ENCODE measurements at regions not wholly inside any gene's neighbourhood (a gene's known extent, or its start where the extent isn't known, plus 50 kb on each side); places are given as distances from the start of the nearest gene placed in this dataset.

DNA sequence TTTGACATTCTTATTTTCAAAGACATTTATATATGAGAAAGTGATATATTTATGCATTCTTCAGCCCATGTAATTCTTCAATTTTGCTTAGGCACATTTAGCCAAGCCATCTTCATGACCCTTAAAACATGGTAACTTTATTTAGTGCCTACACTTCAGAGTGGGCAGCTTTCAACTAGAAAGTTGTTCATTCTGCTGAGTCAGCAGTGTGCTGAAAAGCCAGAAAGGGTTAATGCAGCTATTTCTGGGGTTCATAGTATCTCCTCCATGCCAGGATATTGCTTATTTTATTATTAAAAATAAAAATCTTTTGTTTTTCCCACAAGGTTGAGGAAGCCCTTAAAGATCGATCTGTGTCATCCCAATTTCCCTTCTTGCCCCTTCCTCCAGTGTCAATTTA lies 79.2 kb downstream of the EDN1 start:
- Histone ChIP-seq H3K4me3 (ENCODE audit: low read depth, low read length, poor library complexity, severe bottlenecking) (no peak overlapping the region), H3K79me2 (ENCODE audit: insufficient read depth, low read length) (no peaks in the 10 kb centered on the region), H3K27ac (ENCODE audit: low read depth, low read length, poor library complexity, severe bottlenecking) (no peak overlapping the region), H3K27me3 (ENCODE audit: insufficient read depth, low read length) (no peaks in the 10 kb centered on the region), H3K4me1 (ENCODE audit: insufficient read depth, low read length, severe bottlenecking) (peaks cover 6% of the 10 kb centered on the region), H3K9me3 (ENCODE audit: low read length) (no peaks in the 10 kb centered on the region), H3K36me3 (ENCODE audit: insufficient read depth, low read length) (no peaks in the 10 kb centered on the region), H3F3A (ENCODE audit: insufficient read depth, low read length) (no peaks in the 10 kb centered on the region), H3K4me2 (ENCODE audit: low read length) (no peak overlapping the region), H4K20me1 (ENCODE audit: insufficient read depth, low read length) (no peaks in the 10 kb centered on the region), H3K9ac (ENCODE audit: low read length) (no peak overlapping the region), H2AFZ (ENCODE audit: low read length) (no peak overlapping the region), H3K9me2 (ENCODE audit: low read depth, low read length) (no peaks in the 10 kb centered on the region)
- TF ChIP-seq, protein P1, sequence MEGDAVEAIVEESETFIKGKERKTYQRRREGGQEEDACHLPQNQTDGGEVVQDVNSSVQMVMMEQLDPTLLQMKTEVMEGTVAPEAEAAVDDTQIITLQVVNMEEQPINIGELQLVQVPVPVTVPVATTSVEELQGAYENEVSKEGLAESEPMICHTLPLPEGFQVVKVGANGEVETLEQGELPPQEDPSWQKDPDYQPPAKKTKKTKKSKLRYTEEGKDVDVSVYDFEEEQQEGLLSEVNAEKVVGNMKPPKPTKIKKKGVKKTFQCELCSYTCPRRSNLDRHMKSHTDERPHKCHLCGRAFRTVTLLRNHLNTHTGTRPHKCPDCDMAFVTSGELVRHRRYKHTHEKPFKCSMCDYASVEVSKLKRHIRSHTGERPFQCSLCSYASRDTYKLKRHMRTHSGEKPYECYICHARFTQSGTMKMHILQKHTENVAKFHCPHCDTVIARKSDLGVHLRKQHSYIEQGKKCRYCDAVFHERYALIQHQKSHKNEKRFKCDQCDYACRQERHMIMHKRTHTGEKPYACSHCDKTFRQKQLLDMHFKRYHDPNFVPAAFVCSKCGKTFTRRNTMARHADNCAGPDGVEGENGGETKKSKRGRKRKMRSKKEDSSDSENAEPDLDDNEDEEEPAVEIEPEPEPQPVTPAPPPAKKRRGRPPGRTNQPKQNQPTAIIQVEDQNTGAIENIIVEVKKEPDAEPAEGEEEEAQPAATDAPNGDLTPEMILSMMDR (IDR thresholded peaks at IDR 0.05; ENCODE audit: low read length), result no peak
- no peak for TF ChIP-seq EZH2 (IDR thresholded peaks at IDR 0.05; ENCODE audit: borderline replicate concordance, low read length)

DNA sequence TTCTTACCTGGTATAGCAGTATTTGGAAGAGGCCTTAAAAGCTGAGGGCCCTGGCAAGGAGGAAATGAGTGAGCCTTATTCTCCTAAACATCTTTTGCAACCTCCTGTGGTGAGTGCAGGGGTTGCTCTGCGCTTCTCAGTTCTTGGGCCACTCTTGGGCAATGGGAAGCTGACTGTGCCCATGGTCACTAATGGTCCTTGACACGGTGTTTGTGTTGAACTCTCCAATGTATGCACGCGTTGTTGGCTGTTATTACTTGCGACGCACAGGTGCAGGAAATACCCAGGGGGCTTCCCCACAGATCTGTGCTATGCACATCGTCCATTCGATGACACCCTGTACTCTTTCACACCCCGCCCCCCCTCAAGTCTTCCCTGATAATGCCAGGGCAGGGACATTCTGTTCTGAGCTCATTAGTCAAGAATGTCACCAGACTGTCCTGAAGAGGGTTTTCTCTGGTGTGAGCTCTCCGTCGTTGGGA lies 79.7 kb downstream of the EDN1 start:
- H3K79me2 ChIP-seq (ENCODE audit: insufficient read depth, low read length), result no peaks in the 10 kb centered on the region
- H3K4me2 ChIP-seq (ENCODE audit: low read length), result no peak overlapping the region
- peaks cover 6% of the 10 kb centered on the region for H3K4me1 ChIP-seq (ENCODE audit: insufficient read depth, low read length, severe bottlenecking)
- H3K4me3 ChIP-seq (ENCODE audit: low read depth, low read length, poor library complexity, severe bottlenecking), result no peak overlapping the region
- no peaks in the 10 kb centered on the region for H3F3A ChIP-seq (ENCODE audit: insufficient read depth, low read length)
- no peaks in the 10 kb centered on the region for H3K9me3 ChIP-seq (ENCODE audit: low read length)
- no peak overlapping the region for H3K9ac ChIP-seq (ENCODE audit: low read length)
- TF ChIP-seq EZH2 (IDR thresholded peaks at IDR 0.05; ENCODE audit: borderline replicate concordance, low read length), result no peak
- TF ChIP-seq, protein P1 (IDR thresholded peaks at IDR 0.05; ENCODE audit: low read length), result no peak
- no peaks in the 10 kb centered on the region for H4K20me1 ChIP-seq (ENCODE audit: insufficient read depth, low read length)
- no peaks in the 10 kb centered on the region for H3K27me3 ChIP-seq (ENCODE audit: insufficient read depth, low read length)
- no peak overlapping the region for H2AFZ ChIP-seq (ENCODE audit: low read length)
- no peaks in the 10 kb centered on the region for H3K36me3 ChIP-seq (ENCODE audit: insufficient read depth, low read length)
- H3K27ac ChIP-seq (ENCODE audit: low read depth, low read length, poor library complexity, severe bottlenecking), result no peak overlapping the region
- no peaks in the 10 kb centered on the region for H3K9me2 ChIP-seq (ENCODE audit: low read depth, low read length)

DNA sequence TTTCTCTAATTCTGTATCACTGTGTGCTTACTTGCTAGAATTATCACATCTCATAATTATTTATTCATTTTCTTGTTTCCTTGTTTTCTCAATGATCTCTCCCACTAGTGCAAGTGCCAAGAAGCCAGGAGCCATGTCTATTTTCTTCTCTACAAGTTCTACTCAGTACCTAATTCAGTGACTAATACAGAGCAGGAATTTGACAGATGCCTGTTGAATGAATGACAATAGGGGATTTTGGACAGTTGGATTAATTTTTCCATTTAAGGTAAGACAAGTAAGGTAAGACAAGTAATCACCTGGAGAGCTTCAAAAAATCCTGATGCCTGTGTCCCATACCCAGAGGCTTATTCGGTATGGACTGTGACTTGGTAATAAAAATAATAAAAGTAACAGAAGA lies 81.0 kb downstream of the EDN1 start:
- H3K4me2 ChIP-seq (ENCODE audit: low read length), result no peak overlapping the region

More for the DNA sequence above, 81.0 kb downstream of the EDN1 start:
- TF ChIP-seq EZH2 (IDR thresholded peaks at IDR 0.05; ENCODE audit: borderline replicate concordance, low read length), result no peak
- TF ChIP-seq, protein P1 (IDR thresholded peaks at IDR 0.05; ENCODE audit: low read length), result no peak
- Histone ChIP-seq H3K36me3 (ENCODE audit: insufficient read depth, low read length) (no peaks in the 10 kb centered on the region), H3F3A (ENCODE audit: insufficient read depth, low read length) (no peaks in the 10 kb centered on the region), H3K9me2 (ENCODE audit: low read depth, low read length) (no peaks in the 10 kb centered on the region), H3K27me3 (ENCODE audit: insufficient read depth, low read length) (no peaks in the 10 kb centered on the region), H4K20me1 (ENCODE audit: insufficient read depth, low read length) (no peaks in the 10 kb centered on the region), H3K79me2 (ENCODE audit: insufficient read depth, low read length) (no peaks in the 10 kb centered on the region), H2AFZ (ENCODE audit: low read length) (no peak overlapping the region), H3K4me1 (ENCODE audit: insufficient read depth, low read length, severe bottlenecking) (peaks cover 6% of the 10 kb centered on the region), H3K27ac (ENCODE audit: low read depth, low read length, poor library complexity, severe bottlenecking) (no peak overlapping the region), H3K9me3 (ENCODE audit: low read length) (no peaks in the 10 kb centered on the region), H3K4me3 (ENCODE audit: low read depth, low read length, poor library complexity, severe bottlenecking) (no peak overlapping the region), H3K9ac (ENCODE audit: low read length) (no peak overlapping the region)
